Stomach (tissue), 8 donors: ENCODE measurements at regions not wholly inside any gene's neighbourhood (a gene's known extent, or its start where the extent isn't known, plus 50 kb on each side); places are given as distances from the start of the nearest gene placed in this dataset.

Experiments used
- DNase-seq, 2 donors: peaks; one replicate each; pipeline versions ENCODE4 v3.0.0 to v3.0.0-alpha.2; 2013 to 2019
- H3K27ac ChIP-seq, 5 donors: fragments of 200-600 bp in 4 of 5; sonication (generic) in 4 of 5; one replicate each; pipeline ENCODE4 v1.5.1; 2013 to 2019; ENCODE audit warnings: mild to moderate bottlenecking in 1 of 5, moderate library complexity in 1 of 5
- H3K27me3 ChIP-seq, 3 donors: fragments of 200-600 bp; sonication (generic); one replicate each; pipeline ENCODE4 v1.5.1; 2017 to 2019; ENCODE audit warnings: mixed run types in 1 of 3
- H3K36me3 ChIP-seq, 4 donors: fragments of 200-600 bp; sonication (generic); 1 replicate in 3 of 4; 2 replicates in 1 of 4; pipeline ENCODE4 v1.5.1; 2016 to 2019
- H3K4me1 ChIP-seq, 4 donors: fragments of 200-600 bp; sonication (generic); one replicate each; pipeline ENCODE4 v1.5.1; 2016 to 2019
- H3K4me3 ChIP-seq, 4 donors: fragments of 200-600 bp; sonication (generic) in 3 of 4; one replicate each; pipeline ENCODE4 v1.5.1; 2016 to 2019; ENCODE audit warnings: mild to moderate bottlenecking in 1 of 4
- H3K9me3 ChIP-seq, 4 donors: fragments of 200-600 bp; sonication (generic); one replicate each; pipeline ENCODE4 v1.5.1; 2016 to 2019
- CTCF ChIP-seq, 7 experiments: fragments of 450-650 bp in 4 of 7; fragments of 200-600 bp in 3 of 7; sonication (generic) in 3 of 7; IDR thresholded peaks; one replicate each; pipeline ENCODE4 v1.5.1; 2016 to 2019; ENCODE audit warnings: antibody characterized with exemption in 7 of 7, control low read depth in 2 of 7, mild to moderate bottlenecking in 1 of 7
- EP300 ChIP-seq: sonication (generic); formaldehyde crosslinking; IDR thresholded peaks from one replicate; pipeline ENCODE4 v1.6.1; 2017; ENCODE audit warnings: antibody characterized with exemption
- POLR2A ChIP-seq, 4 donors: fragments of 450-650 bp; IDR thresholded peaks; one replicate each; pipeline ENCODE4 v1.6.1; 2016; ENCODE audit warnings: antibody characterized with exemption in 4 of 4, control low read depth in 2 of 4, mild to moderate bottlenecking in 1 of 4, moderate library complexity in 1 of 4
- POLR2AphosphoS5 ChIP-seq, 3 donors: sonication (generic); formaldehyde crosslinking; IDR thresholded peaks; one replicate each; pipeline ENCODE4 v1.6.1; 2016; ENCODE audit warnings: antibody characterized with exemption in 3 of 3
- WGBS, 5 donors: extraction: QIAGEN DNeasy Blood & Tissue Kit in 3 of 5; methylation state at CpG; one replicate each; pipeline versions ENCODE4 v1.1.5 to v1.1.7; 2013 to 2018; 5-methylcytosine and 5-hydroxymethylcytosine counted together
- intact Hi-C: fragments of 100-400 bp; cut with DNase I; formaldehyde crosslinking; loops from one replicate; pipeline ENCODE4 v1.15.1; 2023; ENCODE audit warnings: low total_unique reads
- donor health status: healthy with polysubstance abuse.
- donor health status: Bipolar disorder and iron deficiency.
- donor health status: healthy.

- no peak for TF ChIP-seq POLR2AphosphoS5 (IDR thresholded peaks at IDR 0.05)
- no peak for TF ChIP-seq POLR2A (IDR thresholded peaks at IDR 0.05)
- TF ChIP-seq EP300: no peak
- no peak for TF ChIP-seq CTCF (IDR thresholded peaks at IDR 0.05)
- 89 to 98% (median 92%) methylated on average over 3 of the region's 3 CpGs for WGBS, 5 donors
- H3K36me3 ChIP-seq: no peaks in the 10 kb centered on the region
- H3K4me1 ChIP-seq: no peaks in the 10 kb centered on the region
- intact Hi-C loops: no loop called here
- no peak overlapping the region for H3K27ac ChIP-seq
- H3K9me3 ChIP-seq: no peaks in the 10 kb centered on the region
- DNase-seq: no peak
- no peak overlapping the region for H3K4me3 ChIP-seq
- H3K27me3 ChIP-seq: no peaks in the 10 kb centered on the region
Observed at GRCh38 chr6:91018586-91018985, 431.7 kb upstream of the MAP3K7 start.

- no peaks in the 10 kb centered on the region for H3K9me3 ChIP-seq
- no peak for DNase-seq
- no peak overlapping the region for H3K4me3 ChIP-seq
- intact Hi-C loops: no loop called here
- H3K4me1 ChIP-seq: no peaks in the 10 kb centered on the region
- TF ChIP-seq POLR2AphosphoS5 (IDR thresholded peaks at IDR 0.05): no peak
- no peak for TF ChIP-seq POLR2A (IDR thresholded peaks at IDR 0.05)
- TF ChIP-seq CTCF (IDR thresholded peaks at IDR 0.05): no peak
- no peak for TF ChIP-seq EP300
- no peaks in the 10 kb centered on the region for H3K27me3 ChIP-seq
- no peak overlapping the region for H3K27ac ChIP-seq
- H3K36me3 ChIP-seq: no peaks in the 10 kb centered on the region
Observed at GRCh38 chr6:91013511-91013910, 426.6 kb upstream of the MAP3K7 start.

- peak in 1 of 2 donors; percentile 36 for DNase-seq
- no peaks in the 10 kb centered on the region for H3K27me3 ChIP-seq
- no peaks in the 10 kb centered on the region for H3K36me3 ChIP-seq
- intact Hi-C loops: no loop called here
- no peaks in the 10 kb centered on the region for H3K4me1 ChIP-seq
- TF ChIP-seq POLR2A (IDR thresholded peaks at IDR 0.05) (no peak), CTCF (IDR thresholded peaks at IDR 0.05) (no peak), EP300 (no peak), POLR2AphosphoS5 (IDR thresholded peaks at IDR 0.05) (no peak)
- no peak overlapping the region for H3K4me3 ChIP-seq
- no peak overlapping the region for H3K27ac ChIP-seq
- WGBS, 5 donors: 43 to 51% (median 47%) methylated on average over 4 of the region's 4 CpGs
- H3K9me3 ChIP-seq: no peaks in the 10 kb centered on the region
Observed at GRCh38 chr6:90997076-90997475, 410.2 kb upstream of the MAP3K7 start.

GRCh38 chr6:90993770-90994169 is 406.9 kb upstream of the MAP3K7 start:
- Histone ChIP-seq H3K9me3 (no peaks in the 10 kb centered on the region), H3K27me3 (no peaks in the 10 kb centered on the region), H3K4me1 (no peaks in the 10 kb centered on the region), H3K36me3 (no peaks in the 10 kb centered on the region), H3K27ac (no peak overlapping the region), H3K4me3 (no peak overlapping the region)
- DNase-seq: no peak
- TF ChIP-seq POLR2AphosphoS5 (IDR thresholded peaks at IDR 0.05) (no peak), CTCF (IDR thresholded peaks at IDR 0.05) (no peak), EP300 (no peak), POLR2A (IDR thresholded peaks at IDR 0.05) (no peak)
- intact Hi-C loops: no loop called here
- 56 to 74% (median 65%) methylated on average over 3 of the region's 3 CpGs for WGBS, 5 donors
